Endodermal cell (in vitro differentiated cells): ENCODE measurements at regions not wholly inside any gene's neighbourhood (a gene's known extent, or its start where the extent isn't known, plus 50 kb on each side); places are given as distances from the start of the nearest gene placed in this dataset.
A peak's percentile ranks its signal among the peaks of the same experiment; 100 is the strongest.

Experiments used
- DNase-seq: peaks from one replicate; pipeline ENCODE4 v3.0.0-alpha.2; 2017
- H3K27ac ChIP-seq: 2 replicates; pipeline ENCODE4 v1.5.1; 2013; ENCODE audit warnings: mild to moderate bottlenecking, low read depth, low read length, moderate library complexity
- H3K27me3 ChIP-seq: 2 replicates; pipeline ENCODE4 v1.6.1; 2013; ENCODE audit warnings: mild to moderate bottlenecking, low read length, moderate library complexity; ENCODE audit not compliant: insufficient read depth, control insufficient read depth, poor library complexity, severe bottlenecking
- H3K36me3 ChIP-seq: 2 replicates; pipeline ENCODE4 v1.7.0; 2013; ENCODE audit warnings: mild to moderate bottlenecking, low read length, moderate library complexity; ENCODE audit not compliant: control insufficient read depth, insufficient read depth
- H3K4me1 ChIP-seq: one replicate; pipeline ENCODE4 v1.7.0; 2013; ENCODE audit warnings: low read length; ENCODE audit not compliant: control insufficient read depth, insufficient read depth
- H3K4me3 ChIP-seq: 2 replicates; pipeline ENCODE4 v1.5.1; 2013; ENCODE audit warnings: mild to moderate bottlenecking, low read length, moderate library complexity
- H3K9ac ChIP-seq: 2 replicates; pipeline ENCODE4 v1.6.1; 2013; ENCODE audit warnings: mild to moderate bottlenecking, low read length, moderate library complexity; ENCODE audit not compliant: poor library complexity, severe bottlenecking; ENCODE audit errors: extremely low read depth
- H3K9me3 ChIP-seq: 2 replicates; pipeline ENCODE4 v1.6.1; 2013; ENCODE audit warnings: mild to moderate bottlenecking, low read length, moderate library complexity; ENCODE audit not compliant: control insufficient read depth
- H3K27ac Mint-ChIP-seq: 2 replicates; pipeline ENCODE4 v1.8.0; 2020; ENCODE audit warnings: mixed read lengths
- H3K27me3 Mint-ChIP-seq: 2 replicates; pipeline ENCODE4 v1.8.0; 2021; ENCODE audit warnings: mild to moderate bottlenecking, mixed read lengths; ENCODE audit not compliant: insufficient read depth
- H3K36me3 Mint-ChIP-seq: 2 replicates; pipeline ENCODE4 v1.8.0; 2020; ENCODE audit warnings: low read depth, mixed read lengths
- H3K4me1 Mint-ChIP-seq: 2 replicates; pipeline ENCODE4 v1.8.0; 2020; ENCODE audit warnings: mixed read lengths
- H3K4me3 Mint-ChIP-seq: 2 replicates; pipeline ENCODE4 v1.8.0; 2020; ENCODE audit warnings: mild to moderate bottlenecking, moderate library complexity, mixed read lengths
- H3K9me3 Mint-ChIP-seq: 2 replicates; pipeline ENCODE4 v1.8.0; 2020; ENCODE audit warnings: mild to moderate bottlenecking, mixed read lengths
- CTCF ChIP-seq: fragments of 200-600 bp; sonication (generic); conservative IDR thresholded peaks from 2 replicates; pipeline ENCODE4 v1.5.0; 2021; ENCODE audit warnings: antibody characterized with exemption, mild to moderate bottlenecking
- WGBS, 2 experiments: methylation state at CpG; one replicate each; pipeline versions ENCODE4 v1.1.5 to v1.1.7; 2013; ENCODE audit warnings: missing lambda C conversion rate in 2 of 2, mixed read lengths in 1 of 2; ENCODE audit not compliant: insufficient coverage in 1 of 2, insufficient read length in 1 of 2; 5-methylcytosine and 5-hydroxymethylcytosine counted together

- no peak for DNase-seq
- peaks cover under 1% of the 10 kb centered on the region for H3K27me3 Mint-ChIP-seq
- no peak for TF ChIP-seq CTCF
- H3K36me3 Mint-ChIP-seq, result no peaks in the 10 kb centered on the region
- WGBS, 2 experiments, result 96% methylated on average over 6 of the region's 6 CpGs; no CpG with 5 or more reads in 1 of the 2 experiments
- Histone ChIP-seq H3K9ac (no peak overlapping the region), H3K4me3 (no peak overlapping the region), H3K27ac (no peak overlapping the region), H3K9me3 (no peaks in the 10 kb centered on the region), H3K4me1 (no peaks in the 10 kb centered on the region), H3K27me3 (no peaks in the 10 kb centered on the region), H3K36me3 (no peaks in the 10 kb centered on the region)
- no peak overlapping the region for H3K4me3 Mint-ChIP-seq
- H3K9me3 Mint-ChIP-seq, result peaks cover 69% of the 10 kb centered on the region
- no peak overlapping the region for H3K27ac Mint-ChIP-seq
- no peaks in the 10 kb centered on the region for H3K4me1 Mint-ChIP-seq
Observed at GRCh38 chrX:68947882-68948605, 119.2 kb downstream of the EFNB1 start.

- peaks cover 71% of the 10 kb centered on the region for H3K9me3 Mint-ChIP-seq
Observed at GRCh38 chrX:68945603-68946228, 116.9 kb downstream of the EFNB1 start.

GRCh38 chrX:68945081-68945602 lies 116.3 kb downstream of the EFNB1 start:
- peaks cover 70% of the 10 kb centered on the region for H3K9me3 Mint-ChIP-seq
- WGBS, 2 experiments, result 98% methylated on average over 2 of the region's 2 CpGs; no CpG with 5 or more reads in 1 of the 2 experiments
- Histone ChIP-seq H3K4me1 (no peaks in the 10 kb centered on the region), H3K9me3 (no peaks in the 10 kb centered on the region), H3K9ac (no peak overlapping the region), H3K36me3 (no peaks in the 10 kb centered on the region), H3K27ac (no peak overlapping the region), H3K4me3 (no peak overlapping the region), H3K27me3 (no peaks in the 10 kb centered on the region)
- TF ChIP-seq CTCF, result no peak
- no peak overlapping the region for H3K27ac Mint-ChIP-seq
- no peak for DNase-seq
- no peaks in the 10 kb centered on the region for H3K36me3 Mint-ChIP-seq
- H3K4me3 Mint-ChIP-seq, result no peak overlapping the region
- H3K4me1 Mint-ChIP-seq, result peaks cover 4% of the 10 kb centered on the region
- H3K27me3 Mint-ChIP-seq, result no peaks in the 10 kb centered on the region

More at GRCh38 chrX:68945603-68946228, 116.9 kb downstream of the EFNB1 start:
- H3K27me3 ChIP-seq, result no peaks in the 10 kb centered on the region
- no peaks in the 10 kb centered on the region for H3K36me3 ChIP-seq
- no peaks in the 10 kb centered on the region for H3K4me1 ChIP-seq
- Mint-ChIP-seq H3K27me3 (no peaks in the 10 kb centered on the region), H3K36me3 (no peaks in the 10 kb centered on the region), H3K4me3 (no peak overlapping the region), H3K27ac (no peak overlapping the region), H3K4me1 (peaks cover 4% of the 10 kb centered on the region)
- no peaks in the 10 kb centered on the region for H3K9me3 ChIP-seq
- TF ChIP-seq CTCF, result peak; percentile 58
- DNase-seq, result peak; percentile 80
- no peak overlapping the region for H3K4me3 ChIP-seq
- H3K27ac ChIP-seq, result no peak overlapping the region
- WGBS, 2 experiments, result 94% methylated on average over 10 of the region's 10 CpGs; no CpG with 5 or more reads in 1 of the 2 experiments
- no peak overlapping the region for H3K9ac ChIP-seq
